NOMO-1 treated with dmso at 0.1 percent for 144 hours (cell line): ENCODE measurements at regions not wholly inside any gene's neighbourhood (a gene's known extent, or its start where the extent isn't known, plus 50 kb on each side); places are given as distances from the start of the nearest gene placed in this dataset.

Experiments
- DNase-seq: peaks from one replicate; lab custom pipeline; 2025; ENCODE audit not compliant: unreplicated experiment; lab: John Stamatoyannopoulos, UW

DNA sequence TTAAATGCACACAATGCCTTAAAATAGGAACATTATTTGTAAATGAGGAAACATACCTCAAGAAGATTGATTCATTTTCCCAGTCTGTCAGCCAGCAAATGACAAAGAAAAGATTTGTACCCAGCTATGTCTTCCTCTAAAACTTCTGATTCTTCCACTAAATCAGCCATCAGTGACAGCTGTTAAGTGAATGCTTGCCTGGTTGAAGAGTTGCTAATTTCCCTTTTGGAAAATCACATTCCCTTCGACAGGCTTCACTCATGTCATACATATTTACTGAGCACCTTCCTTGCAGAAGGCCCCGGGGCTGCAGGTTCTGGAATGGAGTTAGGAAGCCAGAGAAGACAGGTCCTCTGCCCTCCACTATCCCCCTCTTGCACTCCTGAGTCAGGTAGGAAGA lies 112.0 kb upstream of the SLC66A3 start:
- DNase-seq: no peak

DNA sequence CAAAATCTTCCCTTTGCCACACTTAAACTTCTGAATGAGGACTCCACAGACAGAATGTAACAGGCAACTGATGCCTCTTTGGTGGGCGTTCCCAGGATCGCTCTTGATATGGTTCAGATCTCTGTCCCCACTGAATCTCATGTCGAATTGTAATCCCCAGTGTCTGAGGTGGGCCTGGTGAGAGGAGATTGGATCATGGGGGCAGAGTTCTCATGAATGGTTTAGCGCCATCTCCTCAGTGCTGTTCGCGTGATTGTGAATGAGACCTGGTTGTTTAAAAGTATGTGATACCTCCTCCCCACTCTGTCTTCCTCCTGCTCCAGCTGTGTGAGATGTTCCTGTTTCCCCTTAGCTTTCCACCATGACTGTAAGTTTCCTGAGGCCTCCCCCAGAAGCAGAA lies 111.1 kb upstream of the SLC66A3 start:
- DNase-seq: no peak

DNA sequence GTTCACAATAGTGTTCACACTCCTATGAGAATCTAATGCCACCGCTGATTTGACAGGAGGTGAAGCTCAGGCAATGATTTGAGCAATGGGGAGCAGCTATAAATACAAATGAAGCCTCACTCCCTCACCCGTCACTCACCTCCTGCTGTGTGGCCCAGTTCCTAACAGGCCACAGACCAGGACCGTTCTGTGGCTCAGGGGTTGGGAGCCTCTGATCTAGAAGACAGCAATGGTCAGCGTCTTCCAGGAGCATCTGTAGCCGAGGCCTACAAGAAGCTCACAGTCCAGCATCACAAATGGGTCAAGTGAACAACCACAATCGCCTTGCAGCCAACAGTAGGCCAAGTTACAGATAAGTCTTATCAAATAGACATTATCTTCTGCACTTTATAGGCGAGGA lies 110.0 kb upstream of the SLC66A3 start:
- no peak for DNase-seq

DNA sequence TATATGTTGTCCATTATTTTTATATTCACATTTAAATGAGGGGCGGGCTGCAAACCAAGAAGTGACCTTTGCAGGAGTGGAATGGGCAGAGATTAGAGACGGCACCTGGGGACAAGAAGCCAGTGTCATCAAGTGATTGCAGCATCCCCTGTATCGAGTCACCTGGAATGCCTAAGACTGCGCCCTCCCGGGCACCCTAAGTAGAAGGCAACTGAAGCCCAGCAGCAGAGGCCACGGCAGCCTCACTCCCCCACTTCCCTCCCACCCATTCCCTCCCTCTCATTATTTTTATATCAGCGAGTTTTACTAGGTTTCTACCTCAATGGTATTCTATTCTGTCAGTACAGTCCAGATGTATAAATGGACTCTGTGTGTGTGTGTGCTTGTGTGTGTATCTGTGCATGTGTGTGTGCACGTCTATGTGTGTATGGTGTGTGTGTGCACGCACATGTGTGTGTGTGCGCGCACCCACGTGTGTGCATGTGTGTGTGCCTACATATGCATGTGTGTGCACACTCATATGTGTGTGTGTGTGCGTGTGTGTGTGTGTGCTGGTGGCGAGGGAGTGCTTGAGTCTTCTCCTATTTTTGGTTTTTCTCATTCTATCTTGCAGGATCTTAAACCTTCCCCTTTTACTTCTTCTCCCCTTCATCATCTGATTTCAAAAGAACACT lies 106.8 kb upstream of the SLC66A3 start:
- DNase-seq: no peak

DNA sequence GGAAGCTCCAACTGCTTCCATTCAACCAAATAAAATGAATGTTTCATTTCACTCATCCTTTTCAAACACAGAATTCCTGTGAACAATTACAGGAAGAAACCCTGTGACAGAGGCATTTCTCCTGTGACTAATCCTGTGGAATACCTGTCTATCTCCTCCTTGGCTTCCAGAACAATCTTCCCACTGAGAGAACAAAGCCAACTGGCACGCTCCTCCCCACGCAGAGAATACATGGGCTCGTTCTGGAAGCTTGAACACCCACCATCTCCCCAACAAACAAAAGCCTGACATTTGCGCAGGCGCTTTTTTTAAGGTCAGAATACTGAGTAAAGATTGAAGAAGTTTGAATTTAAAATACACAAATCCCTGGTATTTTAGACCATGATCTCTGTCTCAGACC lies 104.7 kb upstream of the SLC66A3 start:
- DNase-seq: no peak

DNA sequence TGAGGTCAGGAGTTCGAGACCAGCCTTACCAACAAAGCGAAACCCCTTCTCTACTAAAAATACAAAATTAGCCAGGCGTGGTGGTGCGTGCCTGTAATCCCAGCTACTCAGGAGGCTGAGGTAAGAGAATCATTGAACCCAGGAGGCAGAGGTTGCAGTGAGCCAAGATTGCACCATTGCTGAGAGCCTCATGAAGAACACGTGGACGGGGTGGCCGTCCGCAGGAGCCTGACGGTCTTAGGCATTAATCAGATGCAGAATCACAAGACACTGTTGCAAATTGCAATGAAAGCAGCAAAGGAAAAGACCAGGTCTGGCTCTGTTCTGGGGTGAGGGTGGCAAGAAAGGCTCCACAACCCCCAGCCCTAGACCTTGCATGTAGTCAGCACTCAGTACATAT lies 104.0 kb upstream of the SLC66A3 start:
- DNase-seq: no peak

DNA sequence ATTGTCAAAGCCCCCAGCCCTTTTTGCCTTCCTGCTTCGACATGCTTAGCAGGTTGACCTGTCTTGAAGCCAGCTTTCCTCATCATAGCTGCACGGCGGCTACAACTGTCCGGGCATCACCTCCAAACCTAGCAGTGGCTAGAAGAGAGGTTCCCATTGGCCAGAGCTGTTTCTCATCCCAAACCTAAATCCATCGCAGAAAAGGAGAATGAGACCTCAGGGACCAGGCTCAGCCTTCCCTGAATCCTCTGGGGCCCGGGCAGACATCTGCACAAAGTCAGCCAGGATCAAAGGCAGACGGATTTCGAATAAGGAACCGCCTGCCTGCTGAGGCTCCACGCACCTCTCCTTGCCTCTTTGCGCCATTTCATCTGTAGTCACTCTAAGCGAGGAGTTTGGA lies 101.7 kb upstream of the SLC66A3 start:
- DNase-seq: no peak

DNA sequence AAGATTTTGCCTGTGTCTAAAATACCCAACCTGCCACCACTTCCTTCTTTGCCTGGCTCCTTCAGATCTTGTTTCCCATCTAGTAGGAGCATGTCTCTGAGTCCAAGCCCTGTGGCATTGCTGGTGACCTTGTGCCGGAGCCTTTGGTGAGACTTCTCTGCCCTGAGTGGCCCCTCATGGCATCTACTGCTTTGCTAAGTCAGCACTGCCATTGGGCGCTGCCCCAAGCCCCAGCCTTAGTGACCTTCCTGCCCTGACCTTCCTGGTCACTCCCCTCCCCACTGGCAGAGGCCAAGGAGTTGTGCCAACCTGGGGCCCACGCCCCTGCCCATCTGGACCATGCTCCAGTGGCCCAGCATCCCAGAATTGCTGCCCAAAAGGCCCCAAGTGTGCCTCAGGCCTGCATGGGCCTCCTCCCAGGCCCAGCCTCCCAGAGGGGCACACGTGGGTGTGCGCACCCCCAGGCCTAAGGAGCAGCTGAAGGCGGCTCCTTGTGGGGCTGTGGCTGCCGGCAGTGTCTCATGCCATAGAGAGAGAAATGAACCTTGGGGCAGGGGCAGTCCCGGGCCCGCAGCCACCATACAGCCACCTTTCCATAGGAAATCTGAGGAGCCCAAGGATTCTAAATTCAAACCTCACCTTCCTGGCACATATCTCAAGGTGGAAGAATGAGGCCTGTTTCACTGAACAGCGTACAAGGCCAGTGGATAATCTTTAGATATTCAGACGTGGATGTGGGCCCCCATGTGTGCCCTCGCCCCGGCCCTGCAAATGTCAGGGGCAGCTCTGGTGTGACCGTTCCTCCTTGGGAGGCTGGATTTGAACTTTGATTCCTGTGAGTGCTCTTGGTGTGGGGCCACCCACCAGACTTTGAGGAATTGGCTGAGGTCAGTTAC lies 100.2 kb upstream of the SLC66A3 start:
- no peak for DNase-seq

DNA sequence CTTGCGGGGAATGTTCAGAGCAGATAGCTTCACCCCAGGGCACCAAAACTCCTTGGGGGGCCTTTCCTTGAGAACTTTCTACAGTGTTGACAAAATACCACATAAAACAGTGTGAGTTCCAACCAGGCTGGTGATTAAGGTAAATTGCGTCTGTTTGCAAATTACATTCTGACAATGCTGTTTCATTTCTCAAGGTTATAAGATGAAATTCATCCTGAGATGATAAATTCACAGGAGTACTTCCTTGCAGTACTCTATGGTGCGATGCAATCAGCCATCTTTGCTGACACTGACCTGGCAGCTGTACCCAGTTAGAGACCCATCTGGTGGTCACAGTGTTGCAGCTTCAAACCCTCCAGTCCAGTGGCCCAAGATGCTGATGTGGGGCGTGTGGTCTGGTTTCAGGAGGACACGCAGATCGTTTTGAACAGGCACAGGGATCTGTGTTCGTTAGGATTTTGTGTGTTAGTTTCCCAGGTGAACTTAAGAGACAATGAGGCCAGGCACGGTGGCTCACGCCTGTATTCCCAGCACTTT lies 99.5 kb upstream of the SLC66A3 start:
- no peak for DNase-seq

DNA sequence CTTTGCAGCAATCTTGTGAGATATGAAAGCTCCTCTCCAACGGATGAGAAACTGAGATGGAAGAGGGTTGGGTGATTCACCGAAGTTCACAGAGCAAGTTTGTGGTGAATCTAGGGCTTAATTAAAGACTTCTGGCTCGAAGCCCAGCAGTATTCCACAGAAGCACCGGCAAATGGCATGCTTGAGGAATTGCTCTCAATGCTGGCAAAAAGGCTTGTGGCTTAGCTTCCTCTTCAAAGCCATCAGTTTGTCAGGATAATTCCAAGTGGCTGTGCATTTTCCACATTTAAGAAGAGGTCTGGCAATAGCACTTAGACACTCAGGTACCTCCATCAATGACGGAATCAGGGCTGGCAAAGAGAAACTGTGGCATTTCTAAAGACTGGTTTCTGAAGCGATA lies 98.7 kb upstream of the SLC66A3 start:
- DNase-seq: no peak

DNA sequence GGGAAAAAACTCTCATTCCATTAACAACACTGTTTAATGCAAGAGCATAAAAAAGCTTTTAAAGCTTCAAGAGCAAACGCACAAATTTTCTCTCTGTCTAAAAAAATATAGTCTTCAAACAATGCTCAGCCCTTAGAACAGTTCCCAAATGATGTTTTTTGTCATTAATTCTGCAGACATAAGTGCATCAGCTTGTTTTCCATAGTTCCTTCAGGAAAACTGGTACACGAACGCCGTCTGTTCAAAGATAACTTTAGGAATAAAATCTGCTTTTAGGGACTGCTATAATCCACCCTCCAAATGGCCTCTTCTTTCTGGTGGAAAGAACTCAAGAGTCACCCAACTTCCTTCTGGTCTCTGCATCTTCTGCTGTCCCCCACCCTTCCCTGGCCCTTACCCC lies 98.2 kb upstream of the SLC66A3 start:
- DNase-seq: no peak

DNA sequence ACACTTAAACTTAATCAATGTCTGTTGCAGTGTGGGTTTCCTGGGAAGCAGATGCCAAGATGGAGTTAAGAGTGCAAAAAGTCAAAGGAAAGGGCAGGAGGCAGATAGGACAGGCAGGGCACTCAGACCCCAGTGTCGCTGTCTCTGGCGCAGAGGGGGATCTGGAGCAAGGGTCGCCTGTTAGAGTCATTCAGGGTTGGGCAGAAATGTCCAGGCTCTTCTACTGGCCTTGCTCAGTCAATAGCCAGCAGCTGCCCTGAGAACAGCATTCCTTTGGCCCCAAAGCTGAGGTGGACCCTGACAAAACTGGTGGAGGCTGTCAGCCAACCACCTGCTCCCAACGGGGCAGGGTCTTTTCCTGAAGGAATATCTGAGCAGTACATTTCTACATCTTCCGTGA lies 97.1 kb upstream of the SLC66A3 start:
- DNase-seq: no peak

DNA sequence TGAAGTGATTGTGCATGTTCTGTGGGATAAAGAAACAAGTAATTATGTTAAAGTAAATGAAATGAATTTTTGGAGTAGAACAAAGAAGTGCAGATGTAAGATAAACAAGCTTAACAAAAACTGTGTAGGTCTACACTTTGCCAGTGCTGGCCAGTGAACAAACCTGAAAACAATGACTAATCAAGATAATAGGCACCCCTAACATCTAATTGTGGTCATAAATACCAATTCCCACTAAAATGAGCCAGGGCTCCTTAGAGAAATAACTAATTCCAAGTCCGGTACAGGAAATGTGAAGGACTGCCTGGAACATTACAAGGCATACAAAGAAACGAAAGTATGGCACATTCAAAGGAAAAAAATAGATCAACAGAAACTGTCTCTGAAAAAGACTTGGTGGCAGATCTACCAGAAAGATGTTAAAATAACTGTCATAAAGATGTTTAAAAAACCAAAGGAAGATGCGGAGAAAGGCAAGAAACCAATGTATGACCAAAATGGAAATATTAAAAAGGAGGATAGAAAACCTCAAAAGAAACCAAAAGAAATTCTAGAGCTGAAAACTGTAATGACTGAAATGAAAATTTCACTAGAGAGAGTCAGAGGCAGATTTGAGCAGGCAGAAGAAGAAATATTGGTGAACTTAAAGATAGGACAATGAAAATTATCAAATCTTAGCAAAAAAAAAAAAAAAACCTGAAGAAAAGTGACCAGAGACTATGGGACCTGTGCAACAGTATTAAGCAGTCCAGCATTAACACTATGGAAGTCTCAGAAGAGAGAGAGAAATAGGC lies 94.7 kb upstream of the SLC66A3 start:
- no peak for DNase-seq

DNA sequence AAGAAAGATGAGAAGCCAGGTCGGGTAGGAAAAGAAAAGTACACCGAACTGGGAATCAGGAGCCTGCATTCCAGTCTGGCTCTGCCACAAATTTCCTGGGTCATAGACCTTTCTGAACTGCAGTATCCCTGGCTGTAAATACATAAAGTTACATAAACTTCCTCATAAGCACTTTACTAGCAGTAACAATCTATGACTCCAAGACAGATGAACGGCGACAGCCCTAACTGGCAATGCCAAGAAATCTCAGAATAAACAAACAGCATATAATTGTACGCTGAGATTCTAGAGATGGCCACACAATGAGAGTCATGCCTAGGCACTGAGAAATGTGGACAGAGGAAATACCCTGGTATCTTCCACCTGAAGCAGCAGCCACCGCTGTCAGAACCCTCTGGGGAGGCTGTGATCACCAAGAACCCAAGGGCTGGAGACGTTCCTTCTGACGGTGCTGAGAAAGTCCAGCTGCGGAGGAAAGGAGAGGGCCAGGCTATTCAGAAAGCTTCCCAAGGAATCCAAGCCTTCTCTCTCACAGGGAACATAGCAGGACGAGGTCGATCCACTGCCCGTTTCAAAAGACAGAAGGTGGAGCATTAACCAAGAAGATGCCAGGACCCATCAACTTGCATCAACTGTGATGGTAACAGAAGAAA lies 89.3 kb upstream of the SLC66A3 start:
- DNase-seq: no peak

DNA sequence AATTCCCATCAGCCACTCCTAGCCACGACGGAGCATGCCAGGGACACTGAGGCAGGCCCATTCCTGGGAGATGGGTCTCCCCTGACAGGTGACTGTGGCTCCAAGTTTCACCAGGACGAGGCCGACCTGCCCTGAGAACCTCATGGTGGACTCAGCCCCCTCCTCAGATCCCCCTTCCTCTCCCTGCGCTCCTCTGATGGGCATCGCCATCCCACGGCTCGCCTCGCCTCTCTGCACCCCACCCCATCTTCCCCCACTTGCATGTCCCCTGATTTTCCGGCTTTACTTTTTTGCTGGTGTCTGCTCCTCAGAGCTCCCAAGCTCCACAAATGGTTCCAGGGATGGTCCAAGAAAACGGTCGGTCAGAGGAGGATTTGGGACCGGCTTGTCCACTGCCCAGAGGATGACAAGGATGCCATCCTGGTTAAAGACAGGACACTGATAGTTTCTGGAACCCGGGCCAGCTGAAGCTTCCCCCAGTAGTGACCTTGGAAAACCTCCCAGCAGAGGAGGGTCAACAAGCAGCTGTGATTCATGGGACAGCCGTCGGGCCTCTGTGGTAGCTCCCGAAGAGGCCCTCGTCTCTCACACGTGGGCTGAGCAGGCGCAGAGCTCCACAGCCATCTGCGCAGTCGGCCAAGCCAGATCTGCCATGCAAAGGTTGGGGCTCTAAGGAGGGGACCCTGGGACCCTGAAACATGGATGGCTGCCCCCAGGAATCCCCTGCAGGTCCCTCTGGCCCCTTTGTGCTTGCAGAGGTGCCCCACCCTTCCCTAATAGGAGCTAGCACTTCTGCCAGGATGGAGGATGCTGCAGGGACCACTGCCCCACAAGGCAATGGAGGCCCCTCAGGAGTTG lies 87.8 kb upstream of the SLC66A3 start:
- DNase-seq: no peak

DNA sequence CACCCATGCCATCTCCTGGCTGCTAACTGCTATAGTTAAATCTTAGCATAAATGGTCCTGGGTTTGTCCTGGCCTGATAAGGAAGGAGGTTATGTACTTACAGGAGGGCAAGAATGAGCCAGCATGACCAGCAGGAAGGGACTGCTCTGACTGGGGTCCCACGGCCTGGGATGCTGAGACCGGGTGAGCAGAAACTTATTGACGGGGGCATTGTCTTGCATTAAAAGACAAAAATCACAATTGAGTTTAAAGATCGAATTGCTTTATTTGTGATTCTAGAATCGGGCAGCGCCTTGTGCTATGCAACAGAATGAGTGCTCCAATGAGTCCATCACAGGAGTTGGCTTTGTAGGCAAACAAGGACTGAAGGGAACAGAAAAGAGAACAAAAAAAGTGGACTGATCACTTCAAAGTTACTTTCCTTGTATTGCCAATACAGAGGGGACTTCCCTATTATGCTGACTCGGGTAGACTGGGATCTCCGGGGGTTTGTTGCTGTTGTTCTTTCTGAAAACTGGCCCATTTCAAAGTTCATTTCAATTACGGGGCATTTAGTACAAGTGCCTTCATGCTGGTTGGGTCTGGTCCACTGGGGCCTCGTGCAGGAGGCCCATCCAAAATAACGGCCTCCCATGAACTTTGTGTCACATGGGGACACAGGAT lies 87.1 kb upstream of the SLC66A3 start:
- no peak for DNase-seq

DNA sequence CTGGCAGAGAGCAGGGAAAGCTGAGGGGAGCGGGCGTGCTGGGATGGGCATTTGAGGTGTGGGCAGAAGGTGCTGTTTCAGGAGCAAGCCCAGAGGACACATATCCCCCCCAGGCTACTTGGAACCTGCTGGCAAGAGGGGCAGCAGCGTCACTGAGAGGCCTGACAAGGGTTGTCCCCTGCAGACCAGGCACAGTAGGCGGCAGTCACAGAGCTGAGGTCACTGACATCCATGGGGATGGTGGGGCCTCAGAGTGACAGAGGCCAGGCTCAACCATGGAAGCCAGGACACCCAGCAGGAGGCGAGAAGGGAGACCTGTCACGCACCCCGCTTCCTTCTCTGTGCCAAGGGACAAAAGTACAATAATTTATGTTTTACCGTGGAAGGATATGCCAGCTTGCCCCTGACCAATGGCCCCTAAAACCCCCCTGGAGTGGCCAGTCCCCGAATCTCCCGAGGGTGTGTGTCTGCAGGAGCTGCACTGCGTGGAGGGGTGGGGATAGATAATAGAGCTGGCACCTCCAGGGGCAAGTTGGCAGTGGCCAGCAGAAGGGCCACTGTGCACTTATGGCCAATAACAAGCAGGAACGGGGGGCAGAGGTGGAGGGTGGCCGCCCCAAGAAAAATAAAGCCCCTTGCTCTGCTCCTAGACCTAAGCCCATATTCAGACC lies 86.3 kb upstream of the SLC66A3 start:
- no peak for DNase-seq

DNA sequence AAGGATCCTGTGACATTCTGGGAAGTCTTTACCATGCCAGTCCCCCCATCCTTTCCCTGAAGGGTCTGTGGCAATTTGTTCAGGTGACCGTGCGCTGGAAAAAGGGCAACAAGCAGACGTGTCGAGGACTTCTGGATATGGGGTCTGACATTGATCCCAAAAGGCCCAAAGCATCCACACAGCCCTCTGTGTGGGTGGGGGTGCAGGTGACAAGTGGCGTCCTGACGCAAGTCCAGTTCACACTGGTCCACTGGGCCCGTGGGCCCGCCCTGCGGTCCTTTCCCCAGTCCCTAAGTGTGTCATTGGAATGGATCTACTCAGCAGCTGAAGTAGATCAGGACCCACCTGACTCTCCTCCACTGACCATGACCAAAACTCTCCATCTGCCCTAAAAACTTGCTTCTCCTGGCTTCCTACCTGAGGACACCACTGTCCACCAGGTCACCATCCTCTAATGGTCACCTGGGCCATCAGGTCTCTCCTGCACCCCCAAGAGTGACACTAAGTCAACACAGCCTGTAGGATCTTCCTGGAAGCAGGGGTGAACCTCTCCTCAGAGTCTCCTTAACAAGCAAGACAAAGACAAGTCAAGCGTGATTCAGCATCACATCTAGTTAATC lies 85.6 kb upstream of the SLC66A3 start:
- DNase-seq: no peak

DNA sequence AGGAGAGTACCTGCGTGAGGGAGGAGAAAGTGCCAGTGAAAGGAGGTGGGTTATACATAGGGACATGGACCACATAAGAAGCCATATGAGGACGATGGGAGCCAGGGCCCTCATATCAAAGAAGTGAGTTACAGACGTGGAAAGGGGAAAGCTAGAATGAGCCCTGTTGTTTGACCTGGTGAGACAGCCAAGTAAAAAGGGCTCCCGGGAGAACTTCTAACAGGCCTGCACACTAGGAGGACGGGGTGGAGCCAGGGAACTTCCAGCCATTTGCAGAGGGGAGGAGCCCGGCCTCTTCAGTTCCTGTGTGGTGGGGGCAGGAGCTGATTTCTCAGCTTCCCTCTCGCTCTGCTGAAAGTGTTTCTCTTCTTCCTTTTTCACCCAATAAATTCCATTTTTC lies 84.1 kb upstream of the SLC66A3 start:
- DNase-seq: peak; percentile 42
